Endothelial cell of umbilical vein (primary cell): ENCODE measurements at regions not wholly inside any gene's neighbourhood (a gene's known extent, or its start where the extent isn't known, plus 50 kb on each side); places are given as distances from the start of the nearest gene placed in this dataset.

Source experiments
- BruUV-seq: library from RNA; stranded (reverse); fragments of 400-500 nt; replicated peaks from 2 replicates; lab custom pipeline; 2021; lab: Mats Ljungman, UMichigan
- CTCF ChIA-PET: fragments of 300-600, 350-600 bp; sonication (Branson Sonifier 250); formaldehyde crosslinking; loops from one replicate; lab custom pipeline; 2021; ENCODE audit warnings: antibody characterized with exemption, inconsistent platforms; lab: Charles Lee
- POLR2A ChIA-PET: fragments of 300-600, 350-600 bp; sonication (Branson Sonifier 250); formaldehyde crosslinking; loops from one replicate; lab custom pipeline; 2021; ENCODE audit warnings: antibody characterized with exemption, inconsistent platforms; lab: Charles Lee
- DNase-seq: peaks from one replicate; pipeline ENCODE4 v3.0.0-alpha.2; 2011; ENCODE audit warnings: low read depth, low spot score
- FAIRE-seq: peaks from 2 replicates; lab custom pipeline; 2011; peaks lifted over from hg19 to GRCh38; lab: Jason Lieb, UNC
- H2AFZ ChIP-seq: 2 replicates; pipeline ENCODE4 v1.6.0; 2012; ENCODE audit warnings: low read depth, low read length, control low read depth, inconsistent platforms
- H3K27ac ChIP-seq: 2 replicates; pipeline ENCODE4 v1.5.1; 2011; ENCODE audit warnings: low read depth, mild to moderate bottlenecking, control low read depth, low read length, moderate library complexity; ENCODE audit not compliant: insufficient read depth
- H3K27me3 ChIP-seq, 2 experiments: 2 replicates each; pipeline versions ENCODE4 v1.6.0 to v1.6.1; 2011; ENCODE audit warnings: low read length in 2 of 2, mixed read lengths in 1 of 2; ENCODE audit not compliant: control insufficient read depth in 2 of 2, insufficient read depth in 2 of 2
- H3K36me3 ChIP-seq, 2 experiments: 2 replicates in 1 of 2; 3 replicates in 1 of 2; pipeline ENCODE4 v1.5.1; 2011; ENCODE audit warnings: low read length in 2 of 2, mild to moderate bottlenecking in 1 of 2, moderate library complexity in 1 of 2; ENCODE audit not compliant: control insufficient read depth in 2 of 2, insufficient read depth in 2 of 2; ENCODE audit errors: extremely low read depth in 1 of 2
- H3K4me1 ChIP-seq: 3 replicates; pipeline ENCODE4 v1.5.1; 2011; ENCODE audit warnings: mild to moderate bottlenecking, low read length; ENCODE audit not compliant: control insufficient read depth, insufficient read depth; ENCODE audit errors: extremely low read depth
- H3K4me2 ChIP-seq: 2 replicates; pipeline ENCODE4 v1.6.1; 2011; ENCODE audit warnings: low read length, control low read depth, mixed read lengths; ENCODE audit not compliant: insufficient read depth
- H3K4me3 ChIP-seq, 3 experiments: fragments of 200-600 bp in 1 of 3; sonication (generic), shearing (Covaris generic) in 1 of 3; replicated peaks in 1 of 3; 2 replicates each; pipeline ENCODE4 v1.5.1; 2011 to 2016; ENCODE audit warnings: control low read depth in 3 of 3, low read length in 3 of 3, mild to moderate bottlenecking in 2 of 3, inconsistent platforms in 1 of 3, low read depth in 1 of 3, moderate library complexity in 1 of 3; ENCODE audit not compliant: insufficient read depth in 1 of 3
- H3K79me2 ChIP-seq: 2 replicates; pipeline ENCODE4 v1.6.0; 2012; ENCODE audit warnings: low read length, inconsistent platforms; ENCODE audit not compliant: control insufficient read depth, insufficient read depth
- H3K9ac ChIP-seq: replicated peaks from 2 replicates; pipeline ENCODE3; 2011; ENCODE audit warnings: low read length, control low read depth; ENCODE audit not compliant: insufficient read depth; ENCODE audit errors: extremely low read depth
- H3K9me1 ChIP-seq: replicated peaks from 3 replicates; pipeline ENCODE4 v1.6.0; 2011; ENCODE audit warnings: mild to moderate bottlenecking, low read length; ENCODE audit not compliant: control insufficient read depth, insufficient read depth; ENCODE audit errors: extremely low read depth
- H3K9me3 ChIP-seq: replicated peaks from 2 replicates; pipeline ENCODE4 v1.5.1; 2012; ENCODE audit warnings: low read length, inconsistent platforms; ENCODE audit not compliant: control insufficient read depth, insufficient read depth
- H4K20me1 ChIP-seq: replicated peaks from 2 replicates; pipeline ENCODE3; 2011; ENCODE audit warnings: mild to moderate bottlenecking, low read length; ENCODE audit not compliant: control insufficient read depth, insufficient read depth; ENCODE audit errors: extremely low read depth
- EZH2 ChIP-seq: IDR thresholded peaks from 2 replicates; pipeline ENCODE4 v1.6.1; 2012; ENCODE audit warnings: borderline replicate concordance, low read depth, mild to moderate bottlenecking, moderate library complexity, low read length, inconsistent platforms; ENCODE audit not compliant: severe bottlenecking
- FOS ChIP-seq: IDR thresholded peaks from 2 replicates; pipeline ENCODE4 v1.6.1; 2011; ENCODE audit warnings: mild to moderate bottlenecking, low read length, moderate library complexity, borderline replicate concordance; ENCODE audit not compliant: insufficient read depth
- GATA2 ChIP-seq: IDR thresholded peaks from 2 replicates; pipeline ENCODE4 v1.7.0; 2011; ENCODE audit warnings: low read depth, mild to moderate bottlenecking, moderate library complexity, mixed read lengths, low read length; ENCODE audit not compliant: insufficient read length, insufficient read depth
- JUN ChIP-seq: IDR thresholded peaks from 2 replicates; pipeline ENCODE4 v1.6.1; 2011; ENCODE audit warnings: borderline replicate concordance, low read depth; ENCODE audit not compliant: insufficient read length, insufficient read depth
- MYC ChIP-seq: IDR thresholded peaks from one replicate; pipeline ENCODE4 v1.6.1; 2011; ENCODE audit warnings: mild to moderate bottlenecking, low read depth, low read length
- POLR2A ChIP-seq: IDR thresholded peaks from 2 replicates; pipeline ENCODE4 v1.6.1; 2012; ENCODE audit warnings: low read depth, mild to moderate bottlenecking, control low read depth, low read length
- POLR2AphosphoS5 ChIP-seq: IDR thresholded peaks from 2 replicates; pipeline ENCODE4 v1.6.1; 2012; ENCODE audit warnings: low read depth, mild to moderate bottlenecking, control low read depth, low read length, moderate library complexity; ENCODE audit not compliant: insufficient read depth
- dilution Hi-C: fragments of 300-500 bp; cut with MboI; formaldehyde crosslinking; loops from one replicate; pipeline ENCODE4 v1.15.0; 2019; ENCODE audit warnings: low sequenced_read_pairs; ENCODE audit not compliant: extremely low pct_ligation_motif_present
- intact Hi-C: fragments of 100-400 bp; cut with micrococcal nuclease; formaldehyde crosslinking; loops from one replicate; pipeline ENCODE4 v1.10.0; 2022
- TF ChIP-seq, protein P1 (sequence below), 2 donors: IDR thresholded peaks; 1 replicate in 1 of 2; 2 replicates in 1 of 2; pipeline ENCODE4 v1.5.1; 2011; ENCODE audit warnings: low read length in 2 of 2, mild to moderate bottlenecking in 2 of 2, moderate library complexity in 2 of 2, control low read depth in 1 of 2, inconsistent platforms in 1 of 2, low read depth in 1 of 2; ENCODE audit not compliant: insufficient read depth in 1 of 2; ENCODE audit errors: extremely low read depth in 1 of 2
- TF ChIP-seq, protein P2 (sequence below): IDR thresholded peaks from 2 replicates; pipeline ENCODE4 v1.6.1; 2011; ENCODE audit not compliant: insufficient read depth, insufficient read length

DNA sequence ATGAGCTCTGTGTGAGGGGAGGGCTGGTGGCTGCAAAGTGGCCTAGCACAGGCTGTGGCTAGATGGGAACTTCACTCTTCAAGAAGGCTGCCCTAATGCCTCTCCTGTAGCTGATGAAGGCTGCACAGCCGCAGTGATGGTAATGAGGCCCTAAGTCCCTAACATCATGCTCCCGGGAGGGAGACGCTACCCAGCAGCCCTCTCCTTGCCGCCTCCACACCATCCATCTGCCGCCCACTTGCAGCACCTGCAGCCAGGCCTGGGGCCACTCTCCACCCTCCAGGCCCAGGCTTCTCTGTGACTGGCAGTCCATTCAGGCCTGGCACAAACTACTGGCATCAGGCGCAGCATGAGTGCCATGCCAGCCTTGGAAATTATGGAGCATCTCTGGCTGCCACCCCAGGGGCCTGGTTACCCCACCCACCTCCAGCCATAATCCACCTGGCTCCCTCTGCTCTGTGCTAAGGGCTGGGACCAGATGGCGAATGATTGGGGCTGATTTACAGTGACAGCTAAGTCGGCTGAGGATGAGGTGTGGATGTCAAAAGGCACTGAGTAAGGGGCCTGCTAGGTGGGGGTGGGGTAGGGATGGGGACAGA, 284.2 kb downstream of the LRFN2 start:
- H3K9me3 ChIP-seq = no peaks in the 10 kb centered on the region
- no peaks in the 10 kb centered on the region for H3K36me3 ChIP-seq
- ChIA-PET POLR2A (no interaction called here), CTCF (no interaction called here)
- H3K9me1 ChIP-seq = no peaks in the 10 kb centered on the region
- no peak overlapping the region for H2AFZ ChIP-seq
- dilution Hi-C loops (no loop called here), intact Hi-C loops (no loop called here)
- H3K4me3 ChIP-seq = no peak overlapping the region
- no peak overlapping the region for H3K9ac ChIP-seq
- no TSS peak for BruUV-seq
- H3K4me1 ChIP-seq = no peaks in the 10 kb centered on the region
- H3K79me2 ChIP-seq = no peaks in the 10 kb centered on the region
- H3K27me3 ChIP-seq = no peaks in the 10 kb centered on the region
- TF ChIP-seq GATA2 = no peak
- TF ChIP-seq FOS = no peak
- TF ChIP-seq, protein P1, sequence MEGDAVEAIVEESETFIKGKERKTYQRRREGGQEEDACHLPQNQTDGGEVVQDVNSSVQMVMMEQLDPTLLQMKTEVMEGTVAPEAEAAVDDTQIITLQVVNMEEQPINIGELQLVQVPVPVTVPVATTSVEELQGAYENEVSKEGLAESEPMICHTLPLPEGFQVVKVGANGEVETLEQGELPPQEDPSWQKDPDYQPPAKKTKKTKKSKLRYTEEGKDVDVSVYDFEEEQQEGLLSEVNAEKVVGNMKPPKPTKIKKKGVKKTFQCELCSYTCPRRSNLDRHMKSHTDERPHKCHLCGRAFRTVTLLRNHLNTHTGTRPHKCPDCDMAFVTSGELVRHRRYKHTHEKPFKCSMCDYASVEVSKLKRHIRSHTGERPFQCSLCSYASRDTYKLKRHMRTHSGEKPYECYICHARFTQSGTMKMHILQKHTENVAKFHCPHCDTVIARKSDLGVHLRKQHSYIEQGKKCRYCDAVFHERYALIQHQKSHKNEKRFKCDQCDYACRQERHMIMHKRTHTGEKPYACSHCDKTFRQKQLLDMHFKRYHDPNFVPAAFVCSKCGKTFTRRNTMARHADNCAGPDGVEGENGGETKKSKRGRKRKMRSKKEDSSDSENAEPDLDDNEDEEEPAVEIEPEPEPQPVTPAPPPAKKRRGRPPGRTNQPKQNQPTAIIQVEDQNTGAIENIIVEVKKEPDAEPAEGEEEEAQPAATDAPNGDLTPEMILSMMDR (IDR thresholded peaks at IDR 0.05; ENCODE audit: extremely low read depth in 1 of 2, insufficient read depth in 1 of 2, low read depth in 1 of 2, low read length in 2 of 2) = no peak
- no peak for TF ChIP-seq POLR2AphosphoS5
- no peak for TF ChIP-seq POLR2A
- TF ChIP-seq JUN = no peak
- TF ChIP-seq, protein P2, sequence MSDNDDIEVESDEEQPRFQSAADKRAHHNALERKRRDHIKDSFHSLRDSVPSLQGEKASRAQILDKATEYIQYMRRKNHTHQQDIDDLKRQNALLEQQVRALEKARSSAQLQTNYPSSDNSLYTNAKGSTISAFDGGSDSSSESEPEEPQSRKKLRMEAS = no peak
- TF ChIP-seq MYC = no peak
- TF ChIP-seq EZH2 = no peak
- H4K20me1 ChIP-seq = no peaks in the 10 kb centered on the region
- FAIRE-seq (no peak), DNase-seq (no peak)
- no peak overlapping the region for H3K4me2 ChIP-seq
- H3K27ac ChIP-seq = no peak overlapping the region
